Stimulated activated CD8-positive, alpha-beta memory T cell treated with anti-CD3 and anti-CD28 coated beads, Interleukin-15, amount 100 ng/mL, for 24 hours (primary cell): ENCODE measurements at regions not wholly inside any gene's neighbourhood (a gene's known extent, or its start where the extent isn't known, plus 50 kb on each side); places are given as distances from the start of the nearest gene placed in this dataset.
"Not testable (repeated sequence)": the region's sequence is repeated elsewhere in the genome, so short reads cannot be mapped to it uniquely, and the experiment has no call there.

ENCODE experiments used
- DNase-seq: peaks from one replicate; pipeline ENCODE4 v3.0.0-alpha.2; 2020; ENCODE audit warnings: low read depth

- DNase-seq: no peak
These were observed 250.2 kb downstream of the RRAGC start for GRCh38 chr1:38609166-38610025.

GRCh38 chr1:38608202-38608864 lies 251.2 kb downstream of the RRAGC start:
- no peak for DNase-seq

- no peak for DNase-seq
These were observed 252.0 kb downstream of the RRAGC start for GRCh38 chr1:38607526-38607925.

- no peak for DNase-seq
These were observed 254.5 kb downstream of the RRAGC start for GRCh38 chr1:38605063-38605462.

GRCh38 chr1:38603907-38604306 lies 255.7 kb downstream of the RRAGC start:
- no peak for DNase-seq

GRCh38 chr1:38600905-38601304 lies 258.7 kb downstream of the RRAGC start:
- DNase-seq: no peak

GRCh38 chr1:38600286-38600685 lies 259.3 kb downstream of the RRAGC start:
- no peak for DNase-seq

GRCh38 chr1:38598118-38598517 lies 261.5 kb downstream of the RRAGC start:
- no peak for DNase-seq

GRCh38 chr1:38589036-38589435 lies 270.5 kb downstream of the RRAGC start:
- no peak for DNase-seq

- no peak for DNase-seq
These were observed 271.8 kb downstream of the RRAGC start for GRCh38 chr1:38587766-38588165.

- DNase-seq: peak; percentile 7
These were observed 272.5 kb downstream of the RRAGC start for GRCh38 chr1:38586993-38587646.

- DNase-seq: no peak
These were observed 273.6 kb downstream of the RRAGC start for GRCh38 chr1:38585971-38586370.

GRCh38 chr1:38585460-38585859 lies 274.1 kb downstream of the RRAGC start:
- no peak for DNase-seq

- DNase-seq: no peak
These were observed 274.9 kb downstream of the RRAGC start for GRCh38 chr1:38584448-38585355.

GRCh38 chr1:38583287-38583686 lies 276.3 kb downstream of the RRAGC start:
- DNase-seq: not testable (repeated sequence)

- DNase-seq: no peak
These were observed 278.2 kb downstream of the RRAGC start for GRCh38 chr1:38581396-38581795.

- no peak for DNase-seq
These were observed 279.0 kb downstream of the RRAGC start for GRCh38 chr1:38580594-38580993.

- no peak for DNase-seq
These were observed 280.5 kb downstream of the RRAGC start for GRCh38 chr1:38579056-38579455.

GRCh38 chr1:38578271-38578951 lies 281.2 kb downstream of the RRAGC start:
- DNase-seq: no peak

GRCh38 chr1:38577937-38578270 lies 281.7 kb downstream of the RRAGC start:
- no peak for DNase-seq

GRCh38 chr1:38577385-38577784 lies 282.2 kb downstream of the RRAGC start:
- DNase-seq: no peak
